B cell (primary cell): ENCODE measurements at regions not wholly inside any gene's neighbourhood (a gene's known extent, or its start where the extent isn't known, plus 50 kb on each side); places are given as distances from the start of the nearest gene placed in this dataset.

Experiments
- ATAC-seq: fragments of 200-7000 bp; cut with Tn5 transposase; one replicate; pipeline ENCODE4 v1.10.0; 2021; ENCODE audit warnings: low read depth, mild to moderate bottlenecking, moderate number of reproducible peaks, moderate library complexity
- CTCF ChIA-PET: fragments of 350-600 bp; sonication (Branson Sonifier 250); formaldehyde crosslinking; loops from one replicate; lab custom pipeline; 2021; ENCODE audit warnings: antibody characterized with exemption, inconsistent platforms; lab: Charles Lee
- POLR2A ChIA-PET: fragments of 350-600 bp; sonication (Branson Sonifier 250); formaldehyde crosslinking; loops from one replicate; lab custom pipeline; 2021; ENCODE audit warnings: antibody characterized with exemption; lab: Charles Lee
- DNase-seq: peaks from one replicate; pipeline ENCODE4 v3.0.0; 2013
- H2AFZ ChIP-seq: 2 replicates; pipeline ENCODE4 v1.6.1; 2012; ENCODE audit warnings: mild to moderate bottlenecking, low read depth, low read length; ENCODE audit not compliant: insufficient read depth, poor library complexity, severe bottlenecking
- H3K27ac ChIP-seq, 2 donors: 1 replicate in 1 of 2; 2 replicates in 1 of 2; pipeline ENCODE4 v1.5.1; 2012 to 2013; ENCODE audit warnings: low read length in 2 of 2, mild to moderate bottlenecking in 2 of 2, moderate library complexity in 1 of 2
- H3K27me3 ChIP-seq, 4 experiments: fragments of 200-600 bp in 1 of 4; sonication (generic) in 1 of 4; replicated peaks in 1 of 4; 1 replicate in 2 of 4; 2 replicates in 2 of 4; pipeline versions ENCODE4 v1.6.1 to v1.7.0; 2013 to 2016; ENCODE audit warnings: low read length in 3 of 4, mild to moderate bottlenecking in 2 of 4, mixed read lengths in 1 of 4, moderate library complexity in 1 of 4; ENCODE audit not compliant: insufficient read depth in 4 of 4, control insufficient read depth in 3 of 4; ENCODE audit errors: control extremely low read depth in 1 of 4
- H3K36me3 ChIP-seq, 2 experiments: replicated peaks in 1 of 2; 1 replicate in 1 of 2; 2 replicates in 1 of 2; pipeline versions ENCODE4 v1.6.1 to v1.7.1; 2013; ENCODE audit warnings: low read length in 1 of 2; ENCODE audit not compliant: insufficient read depth in 2 of 2, control insufficient read depth in 1 of 2; ENCODE audit errors: control extremely low read depth in 1 of 2, extremely low read depth in 1 of 2
- H3K4me1 ChIP-seq, 2 donors: fragments of 200-600 bp in 1 of 2; sonication (generic) in 1 of 2; 1 replicate in 1 of 2; 2 replicates in 1 of 2; pipeline versions ENCODE4 v1.5.1 to v1.6.1; 2013 to 2017; ENCODE audit warnings: low read length in 2 of 2; ENCODE audit not compliant: control insufficient read depth in 2 of 2, insufficient read depth in 2 of 2
- H3K4me2 ChIP-seq: replicated peaks from 2 replicates; pipeline ENCODE3; 2012; ENCODE audit warnings: mild to moderate bottlenecking, low read depth, low read length; ENCODE audit not compliant: poor library complexity, severe bottlenecking
- H3K4me3 ChIP-seq, 5 experiments: fragments of 200-600 bp in 1 of 5; sonication (generic) in 1 of 5; 1 replicate in 3 of 5; 2 replicates in 2 of 5; pipeline versions ENCODE4 v1.5.1 to v1.7.0; 2011 to 2016; ENCODE audit warnings: low read length in 4 of 5, mild to moderate bottlenecking in 4 of 5, low read depth in 2 of 5, control low read depth in 1 of 5, moderate library complexity in 1 of 5; ENCODE audit not compliant: insufficient read depth in 1 of 5; ENCODE audit errors: control extremely low read depth in 1 of 5, extremely low read depth in 1 of 5
- H3K79me2 ChIP-seq: fragments of 200-600 bp; sonication (generic); one replicate; pipeline ENCODE4 v1.6.0; 2016; ENCODE audit warnings: low read length; ENCODE audit not compliant: control insufficient read depth, insufficient read depth
- H3K9ac ChIP-seq: fragments of 200-600 bp; sonication (generic); 2 replicates; pipeline ENCODE4 v1.6.1; 2017; ENCODE audit warnings: mild to moderate bottlenecking, low read length, moderate library complexity
- H3K9me3 ChIP-seq, 3 donors: one replicate each; pipeline versions ENCODE4 v1.6.1 to v1.7.1; 2013; ENCODE audit warnings: low read length in 2 of 3; ENCODE audit not compliant: control insufficient read depth in 2 of 3, insufficient read depth in 1 of 3; ENCODE audit errors: control extremely low read depth in 1 of 3
- H4K20me1 ChIP-seq: 2 replicates; pipeline ENCODE4 v1.6.0; 2012; ENCODE audit warnings: mild to moderate bottlenecking, low read length; ENCODE audit not compliant: insufficient read depth, control insufficient read depth, poor library complexity, severe bottlenecking
- H3K27ac Mint-ChIP-seq: one replicate; pipeline ENCODE4 v1.8.0; 2021; ENCODE audit warnings: mixed read lengths
- H3K27me3 Mint-ChIP-seq: one replicate; pipeline ENCODE4 v1.8.0; 2021; ENCODE audit warnings: mixed read lengths
- H3K4me1 Mint-ChIP-seq: one replicate; pipeline ENCODE4 v1.8.0; 2021; ENCODE audit warnings: mixed read lengths
- H3K4me3 Mint-ChIP-seq: one replicate; pipeline ENCODE4 v1.8.0; 2021; ENCODE audit warnings: mixed read lengths
- H3K9me3 Mint-ChIP-seq: one replicate; pipeline ENCODE4 v1.8.0; 2022; ENCODE audit warnings: mixed read lengths; ENCODE audit not compliant: insufficient read depth
- CTCF ChIP-seq: fragments of 200-600 bp; IDR thresholded peaks from one replicate; pipeline ENCODE4 v1.8.0; 2022; ENCODE audit warnings: antibody characterized with exemption, mild to moderate bottlenecking
- EZH2 ChIP-seq: IDR thresholded peaks from 2 replicates; pipeline ENCODE4 v1.6.1; 2012; ENCODE audit warnings: borderline replicate concordance, low read depth, mild to moderate bottlenecking, moderate library complexity, low read length; ENCODE audit not compliant: insufficient read depth, poor library complexity, severe bottlenecking
- WGBS: methylation state at CpG from one replicate; pipeline ENCODE4 v1.1.5; 2013; ENCODE audit warnings: missing lambda C conversion rate; ENCODE audit not compliant: insufficient coverage; 5-methylcytosine and 5-hydroxymethylcytosine counted together
- intact Hi-C: fragments of 100-400 bp; cut with micrococcal nuclease; formaldehyde crosslinking; loops from one replicate; pipeline ENCODE4 v1.10.0; 2022

GRCh38 chr22:44588348-44588747 is 90.3 kb upstream of the RTL6 start:
- no peak overlapping the region for H3K27ac Mint-ChIP-seq
- WGBS: 97% methylated on average over 5 of the region's 14 CpGs
- Histone ChIP-seq H3K9ac (no peak overlapping the region), H3K4me2 (no peak overlapping the region), H3K4me3 (no peak overlapping the region), H3K9me3 (peaks cover 0 to 6% (median 0%) of the 10 kb centered on the region in 3 donors), H3K27ac (no peak overlapping the region), H3K36me3 (no peaks in the 10 kb centered on the region), H3K4me1 (no peaks in the 10 kb centered on the region), H3K79me2 (no peaks in the 10 kb centered on the region), H4K20me1 (no peaks in the 10 kb centered on the region), H2AFZ (no peak overlapping the region), H3K27me3 (peaks cover 0 to 14% (median 3%) of the 10 kb centered on the region in 4 experiments)
- no peak for ATAC-seq
- CTCF ChIA-PET: interaction anchor here (1.0 kb wide), 1 partner anchor 10 kb away, joined by 3 read pairs; no protein-coding TSS in a partner anchor
- DNase-seq: no peak
- TF ChIP-seq EZH2: no peak
- TF ChIP-seq CTCF: no peak
- H3K9me3 Mint-ChIP-seq: no peaks in the 10 kb centered on the region
- H3K4me1 Mint-ChIP-seq: no peaks in the 10 kb centered on the region
- H3K27me3 Mint-ChIP-seq: peaks cover 20% of the 10 kb centered on the region
- intact Hi-C loops: no loop called here
- no peak overlapping the region for H3K4me3 Mint-ChIP-seq
- POLR2A ChIA-PET: interaction anchor here (0.7 kb wide), 1 partner anchor 1379 kb away, joined by 6 read pairs; no protein-coding TSS in a partner anchor

DNA sequence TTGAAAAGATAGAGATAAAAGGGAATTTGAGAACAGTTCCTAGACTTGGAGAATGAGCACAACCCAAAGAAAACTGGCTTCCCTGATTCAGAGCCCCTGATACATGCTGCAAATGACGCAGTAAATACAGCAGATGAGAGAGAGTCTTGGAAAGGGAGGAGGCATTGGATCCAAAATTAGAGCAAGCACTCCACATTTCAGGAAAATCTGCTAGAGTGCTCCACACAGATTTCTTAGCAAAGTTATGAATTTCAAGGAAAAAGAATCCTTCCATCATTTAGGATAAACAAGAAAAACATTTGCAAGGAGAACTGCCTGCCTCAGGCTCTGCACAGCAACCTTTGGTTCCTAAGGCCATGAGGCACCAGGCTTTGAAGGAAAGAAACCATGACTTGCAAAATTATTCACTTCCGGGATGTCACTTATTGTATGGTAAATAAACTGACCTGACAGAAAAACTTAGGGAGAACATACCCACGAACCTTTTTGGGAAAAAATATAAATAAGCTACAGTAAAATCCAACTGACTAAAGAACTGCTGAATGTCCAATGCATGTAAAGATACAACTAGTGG is 89.8 kb upstream of the RTL6 start:
- Mint-ChIP-seq H3K4me3 (no peak overlapping the region), H3K4me1 (no peaks in the 10 kb centered on the region), H3K27me3 (peaks cover 18% of the 10 kb centered on the region), H3K27ac (no peak overlapping the region), H3K9me3 (no peaks in the 10 kb centered on the region)
- POLR2A ChIA-PET: no interaction called here
- H3K36me3 ChIP-seq: no peaks in the 10 kb centered on the region
- intact Hi-C loops: no loop called here
- H3K79me2 ChIP-seq: no peaks in the 10 kb centered on the region
- CTCF ChIA-PET: interaction anchor here (1.0 kb wide), 1 partner anchor 10 kb away, joined by 3 read pairs; no protein-coding TSS in a partner anchor
- no peak for ATAC-seq
- peaks cover 0 to 14% (median 3%) of the 10 kb centered on the region in 4 experiments for H3K27me3 ChIP-seq
- H3K9me3 ChIP-seq: peaks cover 0 to 6% (median 0%) of the 10 kb centered on the region in 3 donors
- no peaks in the 10 kb centered on the region for H3K4me1 ChIP-seq
- no peaks in the 10 kb centered on the region for H4K20me1 ChIP-seq
- H2AFZ ChIP-seq: no peak overlapping the region
- no peak overlapping the region for H3K4me3 ChIP-seq
- H3K4me2 ChIP-seq: no peak overlapping the region
- TF ChIP-seq CTCF: no peak
- TF ChIP-seq EZH2: no peak
- no peak for DNase-seq
- no peak overlapping the region for H3K27ac ChIP-seq
- H3K9ac ChIP-seq: no peak overlapping the region
- 100% methylated on average over 1 of the region's 3 CpGs for WGBS
